HG03175 (cell line): ENCODE measurements at regions not wholly inside any gene's neighbourhood (a gene's known extent, or its start where the extent isn't known, plus 50 kb on each side); places are given as distances from the start of the nearest gene placed in this dataset.
"Not testable (repeated sequence)": the region's sequence is repeated elsewhere in the genome, so short reads cannot be mapped to it uniquely, and the experiment has no call there.

Experiments
- ATAC-seq: cut with Tn5 transposase; IDR thresholded peaks from one replicate; pipeline ENCODE4 v1.9.1; 2021; ENCODE audit warnings: mild to moderate bottlenecking, moderate library complexity; ENCODE audit not compliant: unreplicated experiment

- ATAC-seq: no peak
Measured at GRCh38 chr4:124947622-124948265, 235.2 kb upstream of the ANKRD50 start.

DNA sequence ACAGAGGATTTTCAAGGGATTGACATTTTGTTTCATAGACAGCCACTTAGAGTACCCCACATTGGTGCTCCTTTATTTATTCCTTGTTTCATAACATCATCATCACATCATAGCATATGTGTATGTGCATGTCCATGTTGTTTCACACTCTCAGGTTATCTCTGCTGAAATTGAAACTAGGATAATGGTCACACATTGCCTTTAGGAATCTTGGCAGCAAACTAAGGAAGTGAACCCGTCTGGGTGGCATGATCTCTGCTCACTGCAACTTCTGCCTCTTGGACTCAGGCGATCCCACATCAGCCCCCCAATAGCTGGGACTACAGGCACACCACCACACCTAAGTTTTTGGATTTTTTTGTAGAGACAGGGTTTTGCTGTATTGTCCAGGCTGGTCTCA is 234.2 kb upstream of the ANKRD50 start:
- no peak for ATAC-seq

DNA sequence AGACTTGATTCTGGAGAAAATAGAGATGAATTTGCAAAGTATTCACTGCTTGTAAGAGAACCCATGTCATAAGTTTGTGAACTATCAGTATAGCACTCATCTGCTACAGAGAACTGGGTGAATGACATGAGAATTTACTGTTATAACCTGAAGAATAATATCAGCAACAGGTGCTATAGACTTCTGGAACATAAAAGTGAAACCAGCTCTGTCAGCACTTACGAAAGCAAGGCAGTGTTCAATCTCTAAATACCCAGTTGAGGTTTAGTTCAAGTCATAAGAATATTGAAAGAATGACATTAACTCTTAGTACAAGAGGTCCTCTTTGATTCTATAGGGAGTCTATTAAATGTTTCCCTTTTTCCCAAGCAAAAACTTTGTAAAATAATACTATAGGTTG is 232.9 kb upstream of the ANKRD50 start:
- ATAC-seq: no peak

DNA sequence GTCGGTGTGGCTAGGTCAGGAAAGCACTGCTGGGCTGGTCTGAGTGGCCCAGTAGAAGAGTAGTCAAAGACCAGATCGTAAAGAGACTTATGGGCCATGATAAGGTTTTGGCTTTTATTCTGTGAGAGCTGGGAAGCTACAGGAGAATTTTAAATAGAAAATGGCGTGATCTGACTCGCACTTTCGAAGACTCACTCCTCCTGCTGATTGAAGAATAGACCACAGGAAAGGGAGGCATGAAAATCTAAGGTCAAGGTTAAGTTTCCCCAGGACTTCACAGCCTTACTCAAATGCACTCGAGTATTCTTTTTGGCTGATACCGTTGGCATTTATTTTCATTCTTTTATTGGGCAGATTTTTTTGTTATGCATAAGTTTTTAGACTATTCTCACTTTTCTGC is 231.4 kb upstream of the ANKRD50 start:
- no peak for ATAC-seq

DNA sequence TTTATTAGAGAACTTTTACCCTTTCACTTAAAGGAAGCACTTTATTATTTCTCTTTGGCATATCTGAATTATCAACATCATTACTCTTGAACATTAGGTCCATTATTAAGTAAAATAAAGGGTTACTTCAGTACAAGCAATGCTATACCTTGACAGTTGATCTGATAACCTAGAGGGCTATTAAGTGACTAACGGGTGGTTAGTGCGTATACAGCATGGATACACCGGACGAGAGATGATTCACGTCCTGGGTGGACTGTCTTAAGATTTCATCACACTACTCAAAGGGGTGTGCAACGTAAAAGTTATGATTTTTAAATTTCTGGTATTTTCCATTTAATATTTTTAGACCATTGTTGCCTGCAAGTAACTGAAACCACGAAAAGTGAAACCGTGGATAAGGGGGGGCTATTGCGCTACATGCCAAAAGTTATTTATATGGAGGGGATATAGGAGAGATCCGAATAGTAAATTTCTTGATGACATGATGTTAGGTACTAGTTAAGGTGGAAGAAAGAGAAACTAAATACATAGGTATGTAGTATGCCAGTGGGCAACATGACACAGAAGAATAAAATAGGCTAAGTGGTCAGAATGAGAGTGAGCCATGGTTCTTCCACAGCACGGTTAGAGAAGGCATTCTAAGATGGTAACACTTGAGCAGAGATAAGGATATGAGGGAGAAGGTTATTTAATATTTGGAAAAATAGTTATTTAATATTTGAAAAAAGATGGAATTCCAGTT is 230.8 kb upstream of the ANKRD50 start:
- ATAC-seq: no peak

GRCh38 chr4:124941267-124941666 is 228.7 kb upstream of the ANKRD50 start:
- ATAC-seq: no peak

GRCh38 chr4:124940387-124940786 is 227.9 kb upstream of the ANKRD50 start:
- ATAC-seq: no peak

DNA sequence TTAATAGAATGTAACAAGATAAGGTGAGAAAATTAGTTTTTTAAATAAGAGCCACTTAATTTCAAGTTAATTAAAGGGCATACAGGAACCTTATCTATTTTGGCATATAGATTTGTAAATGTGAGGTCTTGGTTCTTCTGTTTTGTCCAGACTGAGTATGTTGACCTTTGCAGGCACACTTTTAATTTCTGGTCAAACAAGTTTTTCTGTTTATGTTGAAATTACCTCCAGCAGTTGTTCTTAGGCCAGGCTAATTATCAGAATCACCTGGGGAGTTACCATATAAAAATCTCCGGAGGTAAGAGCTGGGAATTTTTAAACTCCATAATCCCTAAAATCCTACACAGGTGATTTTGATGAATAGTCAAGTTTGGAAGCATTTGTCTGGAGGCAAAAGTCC is 227.4 kb upstream of the ANKRD50 start:
- ATAC-seq: no peak

GRCh38 chr4:124938836-124939235 is 226.3 kb upstream of the ANKRD50 start:
- no peak for ATAC-seq

- ATAC-seq: no peak
Measured at GRCh38 chr4:124937993-124938392, 225.5 kb upstream of the ANKRD50 start.

GRCh38 chr4:124936427-124936826 is 223.9 kb upstream of the ANKRD50 start:
- ATAC-seq: no peak

DNA sequence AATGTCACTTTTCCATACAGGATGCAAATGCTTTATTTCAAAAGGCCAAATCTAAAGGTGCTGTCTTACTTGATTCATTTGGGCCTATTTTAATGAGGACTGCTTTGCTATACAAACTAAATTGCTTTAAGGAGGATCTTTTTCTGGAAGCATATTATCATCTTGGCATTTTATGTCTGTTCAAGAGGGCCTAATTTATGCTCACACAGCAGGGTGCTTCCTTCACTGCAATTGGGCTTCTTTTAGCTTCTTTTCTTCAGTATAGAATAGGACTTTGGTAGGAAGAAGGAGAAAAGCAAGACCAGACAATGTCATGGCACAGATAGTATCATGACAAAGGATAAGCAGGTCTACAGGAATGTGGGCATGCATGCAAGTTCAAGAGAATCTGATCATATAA is 222.4 kb upstream of the ANKRD50 start:
- no peak for ATAC-seq

- no peak for ATAC-seq
Measured at GRCh38 chr4:124933521-124933920, 221.0 kb upstream of the ANKRD50 start.

- ATAC-seq: no peak
Measured at GRCh38 chr4:124932447-124932846, 219.9 kb upstream of the ANKRD50 start.

GRCh38 chr4:124931050-124931449 is 218.5 kb upstream of the ANKRD50 start:
- ATAC-seq: no peak

- ATAC-seq: not testable (repeated sequence)
Measured at GRCh38 chr4:124922748-124923147, 210.2 kb upstream of the ANKRD50 start.

- no peak for ATAC-seq
Measured at GRCh38 chr4:124918559-124919122, 206.1 kb upstream of the ANKRD50 start.

- no peak for ATAC-seq
Measured at GRCh38 chr4:124915073-124915472, 202.5 kb upstream of the ANKRD50 start.

- ATAC-seq: no peak
Measured at GRCh38 chr4:124913237-124913636, 200.7 kb upstream of the ANKRD50 start.

DNA sequence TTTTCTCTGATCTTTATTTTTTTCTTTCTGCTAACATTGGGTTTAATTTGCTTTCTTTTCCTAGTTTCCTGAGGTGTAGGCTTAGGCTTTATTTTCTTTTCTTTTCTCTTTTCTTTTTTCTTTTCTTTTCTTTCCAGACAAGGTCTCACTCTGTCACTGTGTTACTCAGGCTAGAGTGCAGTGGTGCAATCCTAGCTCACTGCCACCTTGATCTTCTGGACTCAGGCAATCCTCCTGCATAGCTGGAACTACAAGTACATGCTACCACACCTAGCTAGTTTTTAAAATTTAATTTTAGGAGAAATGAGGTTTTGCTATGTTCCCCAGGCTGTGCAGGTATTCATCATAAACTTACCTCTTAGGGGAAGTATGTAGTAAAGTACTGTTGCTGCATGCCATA is 197.8 kb upstream of the ANKRD50 start:
- ATAC-seq: no peak

GRCh38 chr4:124907881-124908280 is 195.3 kb upstream of the ANKRD50 start:
- no peak for ATAC-seq

GRCh38 chr4:124905441-124905840 is 192.9 kb upstream of the ANKRD50 start:
- no peak for ATAC-seq
